GM18873 (cell line): ENCODE measurements at regions not wholly inside any gene's neighbourhood (a gene's known extent, or its start where the extent isn't known, plus 50 kb on each side); places are given as distances from the start of the nearest gene placed in this dataset.

Experiments used
- ATAC-seq: cut with Tn5 transposase; IDR thresholded peaks from one replicate; pipeline ENCODE4 v1.9.1; 2021; ENCODE audit warnings: mild to moderate bottlenecking, moderate library complexity, moderate number of reproducible peaks; ENCODE audit not compliant: unreplicated experiment, low FRiP score

GRCh38 chr6:43843097-43843645, 73.2 kb downstream of the VEGFA start:
- ATAC-seq: no peak

GRCh38 chr6:43842231-43842794, 72.3 kb downstream of the VEGFA start:
- ATAC-seq: no peak

GRCh38 chr6:43840490-43841218, 70.6 kb downstream of the VEGFA start:
- ATAC-seq: no peak

GRCh38 chr6:43838276-43839036, 68.4 kb downstream of the VEGFA start:
- no peak for ATAC-seq

- no peak for ATAC-seq
Observed at GRCh38 chr6:43837507-43837906, 67.5 kb downstream of the VEGFA start.

- no peak for ATAC-seq
Observed at GRCh38 chr6:43836507-43837240, 66.7 kb downstream of the VEGFA start.
